WTC11 (cell line): ENCODE measurements at regions not wholly inside any gene's neighbourhood (a gene's known extent, or its start where the extent isn't known, plus 50 kb on each side); places are given as distances from the start of the nearest gene placed in this dataset.

ENCODE experiments used
- ATF6 ChIP-seq: sonication (generic); formaldehyde crosslinking; IDR thresholded peaks from 2 replicates; pipeline ENCODE4 v1.8.1; 2023; ENCODE audit warnings: mild to moderate bottlenecking, missing genetic modification reagents
- CBFB ChIP-seq: sonication (generic); formaldehyde crosslinking; IDR thresholded peaks from 2 replicates; pipeline ENCODE4 v1.8.1; 2022; ENCODE audit warnings: mild to moderate bottlenecking, low read depth, missing genetic modification reagents
- CREB1 ChIP-seq: sonication (generic); formaldehyde crosslinking; IDR thresholded peaks from 2 replicates; pipeline ENCODE4 v1.8.0; 2023; ENCODE audit warnings: mild to moderate bottlenecking, missing genetic modification reagents
- CTCF ChIP-seq: fragments of 200-600 bp; IDR thresholded peaks from 2 replicates; pipeline ENCODE4 v1.8.0; 2022; ENCODE audit warnings: antibody characterized with exemption
- ESRRA ChIP-seq: sonication (generic); formaldehyde crosslinking; IDR thresholded peaks from 2 replicates; pipeline ENCODE4 v1.8.1; 2022; ENCODE audit warnings: mild to moderate bottlenecking, missing genetic modification reagents, borderline replicate concordance
- ETV6 ChIP-seq: sonication (generic); formaldehyde crosslinking; IDR thresholded peaks from 2 replicates; pipeline ENCODE4 v1.8.1; 2022; ENCODE audit warnings: mild to moderate bottlenecking, missing genetic modification reagents
- MYBL2 ChIP-seq: sonication (generic); formaldehyde crosslinking; IDR thresholded peaks from 2 replicates; pipeline ENCODE4 v1.8.1; 2023; ENCODE audit warnings: mild to moderate bottlenecking, moderate library complexity, missing genetic modification reagents
- TCF7 ChIP-seq: sonication (generic); formaldehyde crosslinking; IDR thresholded peaks from 2 replicates; pipeline ENCODE4 v1.8.0; 2022; ENCODE audit warnings: mild to moderate bottlenecking, low read depth, missing genetic modification reagents, moderate library complexity
- ZNF416 ChIP-seq: fragments of 250-450 bp; sonication (Bioruptor Pico); IDR thresholded peaks from 2 replicates; pipeline ENCODE4 v1.9.0; 2021; ENCODE audit warnings: mild to moderate bottlenecking, inconsistent platforms

DNA sequence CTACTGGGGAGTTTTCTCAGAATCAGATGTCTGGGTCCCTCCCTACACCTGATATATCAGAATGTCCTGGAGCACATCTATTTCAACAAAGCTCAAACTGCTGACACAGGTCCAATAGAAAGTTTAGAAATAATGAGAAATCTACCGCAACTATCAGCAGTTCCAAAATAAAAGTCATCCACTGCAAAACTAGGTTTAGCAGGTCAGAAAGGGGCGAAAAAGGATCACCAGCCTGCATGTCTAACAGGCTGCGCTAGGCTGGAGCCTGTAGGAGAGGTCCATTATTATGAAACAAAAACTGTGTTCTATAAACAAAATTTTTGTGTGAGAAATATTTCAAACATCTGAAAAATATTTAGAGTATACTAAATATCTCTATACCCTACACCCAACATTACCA lies 84.1 kb upstream of the RNF38 start:
- no peak for TF ChIP-seq MYBL2 (CRISPR knock-in tag)
- no peak for TF ChIP-seq ETV6 (CRISPR knock-in tag)
- TF ChIP-seq CREB1 (CRISPR knock-in tag) = no peak
- no peak for TF ChIP-seq CBFB (CRISPR knock-in tag)
- no peak for TF ChIP-seq CTCF
- TF ChIP-seq TCF7 = no peak
- no peak for TF ChIP-seq ESRRA (CRISPR knock-in tag)
- TF ChIP-seq ATF6 (CRISPR knock-in tag) = no peak
- no peak for TF ChIP-seq ZNF416 (CRISPR knock-in tag)
